Ishikawa (cell line): ENCODE measurements at regions not wholly inside any gene's neighbourhood (a gene's known extent, or its start where the extent isn't known, plus 50 kb on each side); places are given as distances from the start of the nearest gene placed in this dataset.

Experiments used
- CEBPB ChIP-seq: IDR thresholded peaks from 2 replicates; pipeline ENCODE4 v1.6.1; 2012
- CREB1 ChIP-seq: IDR thresholded peaks from 2 replicates; pipeline ENCODE4 v1.6.1; 2012; ENCODE audit warnings: low read depth
- EGR1 ChIP-seq: IDR thresholded peaks from 2 replicates; pipeline ENCODE4 v1.6.1; 2012
- EP300 ChIP-seq: IDR thresholded peaks from 2 replicates; pipeline ENCODE4 v1.6.1; 2012; ENCODE audit warnings: borderline replicate concordance
- FOXM1 ChIP-seq: IDR thresholded peaks from 2 replicates; pipeline ENCODE4 v1.6.1; 2012; ENCODE audit warnings: low read depth, borderline replicate concordance
- NFIC ChIP-seq: IDR thresholded peaks from 2 replicates; pipeline ENCODE4 v1.6.1; 2012
- RAD21 ChIP-seq: IDR thresholded peaks from 2 replicates; pipeline ENCODE4 v1.6.1; 2012; ENCODE audit warnings: low read depth
- TAF1 ChIP-seq: IDR thresholded peaks from 2 replicates; pipeline ENCODE4 v1.6.1; 2012; ENCODE audit warnings: low read depth, mild to moderate bottlenecking
- TCF12 ChIP-seq: IDR thresholded peaks from 2 replicates; pipeline ENCODE4 v1.6.1; 2012; ENCODE audit warnings: low read depth
- TEAD4 ChIP-seq: IDR thresholded peaks from 2 replicates; pipeline ENCODE4 v1.6.1; 2012
- YY1 ChIP-seq: IDR thresholded peaks from 2 replicates; pipeline ENCODE4 v1.6.1; 2012; ENCODE audit warnings: low read depth
- ZBTB7A ChIP-seq: IDR thresholded peaks from 2 replicates; pipeline ENCODE4 v1.6.1; 2012; ENCODE audit warnings: low read depth
- TF ChIP-seq, protein P1 (sequence below): IDR thresholded peaks from 2 replicates; pipeline ENCODE4 v1.6.1; 2012
- TF ChIP-seq, protein P2 (sequence below): IDR thresholded peaks from 2 replicates; pipeline ENCODE4 v1.6.1; 2012; ENCODE audit warnings: low read depth, mild to moderate bottlenecking
- TF ChIP-seq, protein P3 (sequence below): IDR thresholded peaks from 2 replicates; pipeline ENCODE4 v1.6.1; 2012

DNA sequence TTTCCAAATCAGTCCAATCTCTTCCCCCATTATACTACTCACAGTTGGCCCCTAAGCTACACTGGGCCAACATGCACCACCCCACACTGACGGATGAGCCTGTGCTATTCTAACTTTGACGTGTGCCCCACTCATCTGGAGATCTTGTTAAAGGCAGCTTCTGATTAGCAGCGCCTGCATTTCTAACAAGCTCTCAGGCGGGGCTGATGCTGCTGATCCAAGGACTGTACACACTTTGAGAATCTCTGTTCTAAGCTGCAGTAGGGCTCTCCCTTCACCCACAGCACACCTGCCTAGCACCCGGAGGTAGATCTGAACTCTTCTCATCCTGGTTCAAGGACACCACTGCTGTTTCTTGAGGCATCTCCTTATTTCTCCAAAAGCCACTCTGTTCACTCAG, 200.7 kb downstream of the SLC4A3 start:
- TF ChIP-seq YY1 (no peak), TEAD4 (no peak)

DNA sequence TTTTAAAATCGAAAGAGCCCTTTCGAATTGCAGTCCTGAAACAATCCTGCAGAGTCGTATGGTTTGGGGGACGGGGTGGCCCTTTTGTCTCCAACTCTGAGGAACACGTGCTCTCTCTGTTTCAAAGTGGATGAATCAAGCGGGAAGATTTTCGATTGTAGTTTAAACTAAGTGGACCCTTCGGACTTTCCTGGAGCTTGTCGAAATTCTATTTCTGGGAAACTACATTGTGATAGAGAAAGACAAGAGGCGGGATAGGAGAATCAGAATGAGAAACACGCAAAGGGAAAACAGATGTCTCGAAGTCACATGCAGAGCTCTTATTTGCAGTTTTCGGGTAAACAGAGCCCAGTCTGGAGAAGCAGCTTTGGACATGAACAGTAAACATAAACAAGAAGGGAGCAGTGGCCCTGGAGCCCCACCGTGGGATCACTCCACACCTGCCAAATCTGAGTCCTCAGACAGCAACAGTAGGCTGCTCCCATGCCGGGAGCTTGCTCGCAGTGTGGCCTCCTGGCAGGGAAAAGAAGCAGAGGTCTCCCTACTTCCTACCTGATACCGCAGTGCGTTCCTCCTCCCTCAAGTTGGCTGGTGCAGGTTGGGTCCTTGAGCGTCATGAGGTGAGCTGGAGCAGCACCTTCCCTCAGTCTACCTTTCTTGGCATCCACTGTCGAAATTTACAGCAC, 202.4 kb downstream of the SLC4A3 start:
- no peak for TF ChIP-seq NFIC
- no peak for TF ChIP-seq TEAD4
- no peak for TF ChIP-seq EP300
- TF ChIP-seq EGR1, result no peak
- TF ChIP-seq CREB1, result no peak
- TF ChIP-seq TAF1, result no peak
- TF ChIP-seq ZBTB7A, result no peak
- TF ChIP-seq YY1, result no peak
- TF ChIP-seq, protein P1, sequence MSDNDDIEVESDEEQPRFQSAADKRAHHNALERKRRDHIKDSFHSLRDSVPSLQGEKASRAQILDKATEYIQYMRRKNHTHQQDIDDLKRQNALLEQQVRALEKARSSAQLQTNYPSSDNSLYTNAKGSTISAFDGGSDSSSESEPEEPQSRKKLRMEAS, result no peak
- TF ChIP-seq, protein P2, sequence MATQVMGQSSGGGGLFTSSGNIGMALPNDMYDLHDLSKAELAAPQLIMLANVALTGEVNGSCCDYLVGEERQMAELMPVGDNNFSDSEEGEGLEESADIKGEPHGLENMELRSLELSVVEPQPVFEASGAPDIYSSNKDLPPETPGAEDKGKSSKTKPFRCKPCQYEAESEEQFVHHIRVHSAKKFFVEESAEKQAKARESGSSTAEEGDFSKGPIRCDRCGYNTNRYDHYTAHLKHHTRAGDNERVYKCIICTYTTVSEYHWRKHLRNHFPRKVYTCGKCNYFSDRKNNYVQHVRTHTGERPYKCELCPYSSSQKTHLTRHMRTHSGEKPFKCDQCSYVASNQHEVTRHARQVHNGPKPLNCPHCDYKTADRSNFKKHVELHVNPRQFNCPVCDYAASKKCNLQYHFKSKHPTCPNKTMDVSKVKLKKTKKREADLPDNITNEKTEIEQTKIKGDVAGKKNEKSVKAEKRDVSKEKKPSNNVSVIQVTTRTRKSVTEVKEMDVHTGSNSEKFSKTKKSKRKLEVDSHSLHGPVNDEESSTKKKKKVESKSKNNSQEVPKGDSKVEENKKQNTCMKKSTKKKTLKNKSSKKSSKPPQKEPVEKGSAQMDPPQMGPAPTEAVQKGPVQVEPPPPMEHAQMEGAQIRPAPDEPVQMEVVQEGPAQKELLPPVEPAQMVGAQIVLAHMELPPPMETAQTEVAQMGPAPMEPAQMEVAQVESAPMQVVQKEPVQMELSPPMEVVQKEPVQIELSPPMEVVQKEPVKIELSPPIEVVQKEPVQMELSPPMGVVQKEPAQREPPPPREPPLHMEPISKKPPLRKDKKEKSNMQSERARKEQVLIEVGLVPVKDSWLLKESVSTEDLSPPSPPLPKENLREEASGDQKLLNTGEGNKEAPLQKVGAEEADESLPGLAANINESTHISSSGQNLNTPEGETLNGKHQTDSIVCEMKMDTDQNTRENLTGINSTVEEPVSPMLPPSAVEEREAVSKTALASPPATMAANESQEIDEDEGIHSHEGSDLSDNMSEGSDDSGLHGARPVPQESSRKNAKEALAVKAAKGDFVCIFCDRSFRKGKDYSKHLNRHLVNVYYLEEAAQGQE, result no peak
- TF ChIP-seq CEBPB, result no peak
- no peak for TF ChIP-seq FOXM1
- TF ChIP-seq TCF12, result no peak

DNA sequence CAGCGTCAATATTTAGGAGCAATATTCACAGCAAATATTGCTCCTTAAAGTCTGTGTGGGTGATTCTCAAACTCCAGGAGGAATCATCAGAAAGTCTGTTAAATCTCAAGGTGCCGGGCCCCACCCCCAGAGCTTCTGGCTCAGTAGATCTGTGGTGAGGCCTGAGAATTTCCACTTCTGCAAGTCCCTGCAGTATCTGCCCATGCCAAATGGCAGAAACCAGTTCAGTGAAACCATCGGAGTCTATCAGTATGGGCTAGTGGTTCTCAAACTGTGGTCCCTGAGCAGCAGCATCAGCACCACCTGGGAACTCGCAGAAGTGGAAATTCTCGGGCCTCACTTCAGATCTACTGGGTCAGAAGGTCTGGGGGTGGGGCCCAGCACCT, 202.9 kb downstream of the SLC4A3 start:
- no peak for TF ChIP-seq EGR1
- TF ChIP-seq TEAD4, result no peak

DNA sequence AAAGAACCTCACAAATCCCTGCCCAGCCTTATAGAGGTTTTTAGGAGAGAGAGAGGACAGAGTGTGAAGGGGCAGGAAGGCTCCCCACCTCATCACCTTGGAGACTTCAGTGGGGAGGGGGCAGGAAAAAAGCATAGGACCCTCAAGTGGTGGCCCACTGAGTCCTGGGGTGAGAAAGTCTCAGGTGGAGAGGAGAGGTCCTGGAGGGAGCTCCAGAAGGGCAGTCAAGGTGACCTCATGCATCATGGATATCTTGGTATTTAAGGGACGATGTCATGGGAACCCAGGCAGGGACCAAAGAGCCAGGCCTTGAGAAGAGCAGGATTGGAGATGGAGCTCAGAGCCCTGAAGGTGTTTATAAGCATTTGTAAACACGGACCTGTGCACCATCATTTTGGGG, 204.5 kb downstream of the SLC4A3 start:
- TF ChIP-seq EP300, result no peak

DNA sequence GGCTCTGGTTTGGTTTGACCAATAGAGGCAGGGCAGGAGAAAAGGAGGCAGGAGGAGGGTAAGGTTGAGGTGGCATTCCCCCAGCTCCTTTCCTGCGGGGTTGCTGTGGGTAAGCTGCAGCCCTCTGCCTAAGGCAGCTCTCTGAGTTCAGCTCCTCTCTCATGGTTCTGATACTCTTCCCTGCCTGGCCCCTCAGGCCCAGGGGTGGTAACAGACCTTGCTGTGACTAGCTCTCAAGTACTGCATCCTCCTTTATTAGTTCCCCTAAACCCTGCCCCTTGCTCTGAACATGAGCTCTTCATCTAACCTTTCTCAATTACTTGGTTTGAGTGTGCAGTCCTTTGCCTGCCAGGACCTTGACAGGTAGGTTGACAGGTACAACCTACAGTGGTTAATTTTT, 205.5 kb downstream of the SLC4A3 start:
- TF ChIP-seq NFIC (no peak), TCF12 (no peak), TEAD4 (no peak), CEBPB (no peak)

DNA sequence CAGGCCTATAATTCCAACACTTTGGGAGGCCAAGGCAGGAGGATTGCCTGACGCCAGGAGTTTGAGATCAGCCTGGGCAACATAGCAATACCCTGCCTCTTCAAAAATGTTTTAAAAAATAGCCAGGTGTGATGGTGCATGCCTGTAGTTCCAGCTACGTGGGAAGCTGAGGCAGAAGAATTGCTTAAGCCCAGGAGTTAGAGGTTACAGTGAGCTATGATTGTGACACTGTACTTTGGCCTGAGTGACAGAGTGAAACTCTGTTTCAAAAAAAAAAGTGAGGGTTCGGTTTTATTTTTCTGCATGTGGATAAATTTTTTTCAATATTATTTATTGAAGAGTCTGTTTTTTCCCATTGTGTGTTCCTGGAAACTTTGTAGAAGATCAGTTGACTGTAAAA, 208.1 kb downstream of the SLC4A3 start:
- TF ChIP-seq CEBPB (no peak), FOXM1 (no peak)

DNA sequence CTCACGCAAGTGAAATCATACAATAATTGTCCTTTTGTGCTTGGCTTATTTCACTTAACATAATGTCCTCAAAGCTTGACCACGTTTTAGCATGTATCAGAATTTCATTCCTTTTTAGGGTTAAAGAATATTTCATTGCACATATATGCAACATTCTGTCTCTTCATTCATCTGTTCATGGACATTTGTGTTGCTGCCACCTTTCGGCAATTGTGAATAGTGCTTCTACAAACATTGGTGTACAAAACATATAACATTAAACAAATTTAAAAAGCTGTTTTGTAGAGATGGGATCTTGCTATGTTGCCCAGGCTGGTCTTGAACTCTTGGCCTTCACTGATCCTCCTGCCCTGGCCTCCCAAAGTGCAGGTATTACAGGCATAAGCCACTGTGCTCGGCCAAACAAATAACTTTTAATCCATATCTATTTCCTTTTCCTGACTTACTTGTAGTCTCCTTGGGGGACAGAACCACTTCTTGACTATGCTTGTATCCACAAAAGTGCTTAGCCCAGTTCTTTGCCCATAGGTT, 209.3 kb downstream of the SLC4A3 start:
- peak; percentile 50 for TF ChIP-seq RAD21
- no peak for TF ChIP-seq YY1

DNA sequence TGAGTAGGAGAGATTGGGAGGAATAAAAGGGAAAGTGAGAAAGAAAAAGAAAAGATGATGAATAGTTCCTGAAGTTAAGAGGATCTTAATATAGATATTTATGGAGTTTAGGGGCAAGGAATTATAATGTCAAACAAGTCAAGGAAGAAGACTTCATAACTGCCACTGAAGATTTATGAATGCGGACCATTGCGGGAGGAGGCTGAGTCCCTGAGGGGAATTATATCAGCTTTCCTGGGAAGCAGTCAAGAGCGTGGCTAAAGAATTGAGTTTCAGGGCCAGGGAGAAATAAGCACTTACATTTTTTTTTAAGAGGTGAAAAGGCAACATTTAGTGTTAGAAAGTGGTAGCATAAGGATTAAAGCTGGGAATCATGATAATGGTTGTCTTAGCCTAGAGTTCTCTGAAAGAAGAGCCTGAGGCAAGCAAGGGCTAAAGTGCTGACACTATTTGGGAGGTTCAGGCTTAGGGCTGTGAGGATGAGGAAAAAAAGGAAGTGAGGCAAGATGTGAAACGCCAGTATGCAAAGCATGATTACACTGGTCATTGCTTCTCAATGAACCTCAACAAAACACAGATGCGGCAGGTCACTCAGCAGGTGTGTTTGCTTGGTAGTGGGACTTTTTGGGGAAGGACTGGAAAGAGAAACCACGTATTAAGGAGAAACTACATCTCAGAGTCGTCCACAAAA, 217.1 kb downstream of the SLC4A3 start:
- no peak for TF ChIP-seq CREB1
- no peak for TF ChIP-seq EP300
- no peak for TF ChIP-seq YY1
- TF ChIP-seq, protein P3, sequence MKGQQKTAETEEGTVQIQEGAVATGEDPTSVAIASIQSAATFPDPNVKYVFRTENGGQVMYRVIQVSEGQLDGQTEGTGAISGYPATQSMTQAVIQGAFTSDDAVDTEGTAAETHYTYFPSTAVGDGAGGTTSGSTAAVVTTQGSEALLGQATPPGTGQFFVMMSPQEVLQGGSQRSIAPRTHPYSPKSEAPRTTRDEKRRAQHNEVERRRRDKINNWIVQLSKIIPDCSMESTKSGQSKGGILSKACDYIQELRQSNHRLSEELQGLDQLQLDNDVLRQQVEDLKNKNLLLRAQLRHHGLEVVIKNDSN, result no peak
- TF ChIP-seq TAF1, result no peak
- no peak for TF ChIP-seq ZBTB7A
- TF ChIP-seq, protein P1, result no peak
- TF ChIP-seq TCF12, result no peak
- no peak for TF ChIP-seq EGR1
- no peak for TF ChIP-seq FOXM1
- TF ChIP-seq, protein P2, result no peak
- TF ChIP-seq CEBPB, result no peak
- TF ChIP-seq RAD21, result no peak
- no peak for TF ChIP-seq TEAD4
- no peak for TF ChIP-seq NFIC
